Activated CD8-positive, alpha-beta T cell treated with anti-CD3 and anti-CD28 coated beads for 36 hours (primary cell): ENCODE measurements at regions not wholly inside any gene's neighbourhood (a gene's known extent, or its start where the extent isn't known, plus 50 kb on each side); places are given as distances from the start of the nearest gene placed in this dataset.

ENCODE experiments used
- ATAC-seq: fragments of 200-7000 bp; cut with Tn5 transposase; one replicate; pipeline ENCODE4 v1.10.0; 2021; ENCODE audit warnings: mild to moderate bottlenecking, moderate library complexity
- CTCF ChIA-PET: fragments of 350-600 bp; sonication (Branson Sonifier 250); formaldehyde crosslinking; loops from one replicate; lab custom pipeline; 2021; ENCODE audit warnings: antibody characterized with exemption; lab: Charles Lee
- POLR2A ChIA-PET: fragments of 350-600 bp; sonication (Branson Sonifier 250); formaldehyde crosslinking; loops from one replicate; lab custom pipeline; 2021; ENCODE audit warnings: antibody characterized with exemption; lab: Charles Lee
- DNase-seq: peaks from one replicate; pipeline ENCODE4 v3.0.0-alpha.2; 2020
- H3K27ac Mint-ChIP-seq: one replicate; pipeline ENCODE4 v1.8.0; 2021; ENCODE audit warnings: mild to moderate bottlenecking, mixed read lengths
- H3K27me3 Mint-ChIP-seq: one replicate; pipeline ENCODE4 v1.8.0; 2021; ENCODE audit warnings: mixed read lengths
- H3K36me3 Mint-ChIP-seq: one replicate; pipeline ENCODE4 v1.8.0; 2021; ENCODE audit warnings: low read depth, mixed read lengths
- H3K4me1 Mint-ChIP-seq: one replicate; pipeline ENCODE4 v1.8.0; 2021; ENCODE audit warnings: low read depth, mixed read lengths
- H3K4me3 Mint-ChIP-seq: one replicate; pipeline ENCODE4 v1.8.0; 2021; ENCODE audit warnings: mild to moderate bottlenecking, moderate library complexity, mixed read lengths
- H3K9me3 Mint-ChIP-seq: one replicate; pipeline ENCODE4 v1.8.0; 2021; ENCODE audit warnings: mixed read lengths
- intact Hi-C: fragments of 100-400 bp; cut with micrococcal nuclease; formaldehyde crosslinking; loops from one replicate; pipeline ENCODE4 v1.10.0; 2022
- TF ChIP-seq, protein P1 (sequence below): fragments of 200-600 bp; IDR thresholded peaks from one replicate; pipeline ENCODE4 v1.8.0; 2022; ENCODE audit warnings: antibody characterized with exemption, mild to moderate bottlenecking

DNA sequence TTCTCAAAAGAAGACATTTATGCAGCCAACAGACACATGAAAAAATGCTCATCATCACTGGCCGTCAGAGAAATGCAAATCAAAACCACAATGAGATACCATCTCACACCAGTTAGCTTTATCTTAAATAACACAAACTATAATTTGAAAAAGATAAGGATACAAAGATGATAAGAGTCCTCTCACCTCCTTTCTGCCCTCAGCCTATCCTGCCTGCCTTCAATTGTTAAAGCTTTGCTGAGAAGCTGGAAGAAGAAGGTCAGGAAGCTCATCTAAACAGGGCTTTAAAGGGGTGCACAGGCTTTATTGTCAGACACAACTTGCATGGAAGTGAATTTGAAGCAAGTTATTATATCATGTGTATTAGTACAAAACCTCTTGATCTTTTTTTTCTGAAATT, 676.3 kb upstream of the GOT2 start:
- ChIA-PET CTCF (no interaction called here), POLR2A (no interaction called here)
- H3K27me3 Mint-ChIP-seq = no peaks in the 10 kb centered on the region
- H3K36me3 Mint-ChIP-seq = no peaks in the 10 kb centered on the region
- H3K9me3 Mint-ChIP-seq = peaks cover 1% of the 10 kb centered on the region
- no peak overlapping the region for H3K4me3 Mint-ChIP-seq
- TF ChIP-seq, protein P1, sequence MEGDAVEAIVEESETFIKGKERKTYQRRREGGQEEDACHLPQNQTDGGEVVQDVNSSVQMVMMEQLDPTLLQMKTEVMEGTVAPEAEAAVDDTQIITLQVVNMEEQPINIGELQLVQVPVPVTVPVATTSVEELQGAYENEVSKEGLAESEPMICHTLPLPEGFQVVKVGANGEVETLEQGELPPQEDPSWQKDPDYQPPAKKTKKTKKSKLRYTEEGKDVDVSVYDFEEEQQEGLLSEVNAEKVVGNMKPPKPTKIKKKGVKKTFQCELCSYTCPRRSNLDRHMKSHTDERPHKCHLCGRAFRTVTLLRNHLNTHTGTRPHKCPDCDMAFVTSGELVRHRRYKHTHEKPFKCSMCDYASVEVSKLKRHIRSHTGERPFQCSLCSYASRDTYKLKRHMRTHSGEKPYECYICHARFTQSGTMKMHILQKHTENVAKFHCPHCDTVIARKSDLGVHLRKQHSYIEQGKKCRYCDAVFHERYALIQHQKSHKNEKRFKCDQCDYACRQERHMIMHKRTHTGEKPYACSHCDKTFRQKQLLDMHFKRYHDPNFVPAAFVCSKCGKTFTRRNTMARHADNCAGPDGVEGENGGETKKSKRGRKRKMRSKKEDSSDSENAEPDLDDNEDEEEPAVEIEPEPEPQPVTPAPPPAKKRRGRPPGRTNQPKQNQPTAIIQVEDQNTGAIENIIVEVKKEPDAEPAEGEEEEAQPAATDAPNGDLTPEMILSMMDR = no peak
- DNase-seq = no peak
- no peak overlapping the region for H3K27ac Mint-ChIP-seq
- intact Hi-C loops = no loop called here
- no peaks in the 10 kb centered on the region for H3K4me1 Mint-ChIP-seq
- ATAC-seq = no peak

DNA sequence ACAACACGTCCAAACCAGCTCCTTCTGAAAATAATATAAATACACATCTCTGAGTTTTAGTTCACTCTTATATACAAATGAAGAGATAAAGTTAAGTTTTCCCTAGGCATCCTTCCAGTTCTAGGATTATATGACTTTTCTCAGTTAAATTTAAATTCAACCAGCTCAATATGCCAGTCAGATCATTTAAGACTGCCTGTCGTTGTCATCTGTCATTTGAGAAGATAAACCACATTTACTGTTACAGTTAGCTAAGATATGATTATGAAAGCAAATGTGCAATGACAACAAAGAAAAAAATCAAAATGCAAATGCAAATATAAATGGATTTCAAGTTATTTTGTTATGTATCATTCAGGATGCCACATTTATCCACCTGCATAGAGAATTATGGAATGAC, 671.7 kb upstream of the GOT2 start:
- H3K27ac Mint-ChIP-seq = no peak overlapping the region

DNA sequence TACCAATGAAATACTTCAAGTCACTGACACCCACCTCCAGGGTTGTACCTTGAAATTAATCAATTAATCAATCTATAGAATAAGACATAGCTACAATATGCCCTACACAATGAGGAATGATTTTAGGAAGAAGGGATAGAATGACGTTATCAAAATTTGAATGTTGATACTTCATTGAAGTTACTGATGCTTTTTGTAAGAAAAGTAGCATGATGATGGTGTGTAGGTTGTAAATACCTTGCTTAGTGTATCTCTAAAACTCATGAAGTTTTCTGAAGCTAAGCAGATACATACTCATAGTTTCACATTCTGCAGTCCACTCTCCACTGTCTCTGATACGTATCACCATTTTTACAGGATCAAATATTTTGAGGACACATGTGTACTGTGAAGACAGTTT, 670.4 kb upstream of the GOT2 start:
- no peak overlapping the region for H3K27ac Mint-ChIP-seq
- intact Hi-C loops = no loop called here
- no peak for DNase-seq
- H3K27me3 Mint-ChIP-seq = no peaks in the 10 kb centered on the region
- ChIA-PET CTCF (no interaction called here), POLR2A (no interaction called here)
- ATAC-seq = no peak
- H3K4me1 Mint-ChIP-seq = no peaks in the 10 kb centered on the region
- H3K4me3 Mint-ChIP-seq = no peak overlapping the region
- TF ChIP-seq, protein P1 = no peak
- no peaks in the 10 kb centered on the region for H3K36me3 Mint-ChIP-seq
- H3K9me3 Mint-ChIP-seq = peaks cover 1% of the 10 kb centered on the region

More for the DNA sequence above, 671.7 kb upstream of the GOT2 start:
- intact Hi-C loops = no loop called here
- ATAC-seq = no peak
- no peak overlapping the region for H3K4me3 Mint-ChIP-seq
- H3K36me3 Mint-ChIP-seq = no peaks in the 10 kb centered on the region
- DNase-seq = no peak
- peaks cover 1% of the 10 kb centered on the region for H3K9me3 Mint-ChIP-seq
- no peaks in the 10 kb centered on the region for H3K4me1 Mint-ChIP-seq
- ChIA-PET POLR2A (no interaction called here), CTCF (no interaction called here)
- TF ChIP-seq, protein P1 = no peak
- no peaks in the 10 kb centered on the region for H3K27me3 Mint-ChIP-seq

DNA sequence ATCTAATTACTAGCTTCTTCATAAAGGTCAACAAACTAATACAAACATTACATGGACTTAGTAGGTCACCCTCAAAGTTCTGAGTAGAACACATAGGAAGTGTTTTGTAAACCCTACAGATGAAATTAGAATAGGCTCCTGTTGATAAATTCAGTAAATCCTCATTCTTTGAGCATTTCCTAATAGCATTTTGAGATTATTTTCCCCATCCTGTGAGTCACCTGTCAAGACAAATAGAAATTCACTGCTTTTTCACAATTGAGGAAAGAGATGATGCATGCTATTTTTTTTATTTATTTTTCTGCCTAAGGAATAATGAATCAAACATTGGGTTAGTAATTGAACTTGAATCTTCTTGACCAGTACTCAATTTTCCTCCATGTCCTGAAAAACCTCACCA, 666.7 kb upstream of the GOT2 start:
- no peak for DNase-seq
- POLR2A ChIA-PET = no interaction called here
- Mint-ChIP-seq H3K27ac (no peak overlapping the region), H3K4me3 (no peak overlapping the region), H3K36me3 (no peaks in the 10 kb centered on the region), H3K27me3 (no peaks in the 10 kb centered on the region), H3K9me3 (no peaks in the 10 kb centered on the region), H3K4me1 (no peaks in the 10 kb centered on the region)
- CTCF ChIA-PET = no interaction called here
- intact Hi-C loops = no loop called here
- ATAC-seq = no peak
- TF ChIP-seq, protein P1 = no peak

DNA sequence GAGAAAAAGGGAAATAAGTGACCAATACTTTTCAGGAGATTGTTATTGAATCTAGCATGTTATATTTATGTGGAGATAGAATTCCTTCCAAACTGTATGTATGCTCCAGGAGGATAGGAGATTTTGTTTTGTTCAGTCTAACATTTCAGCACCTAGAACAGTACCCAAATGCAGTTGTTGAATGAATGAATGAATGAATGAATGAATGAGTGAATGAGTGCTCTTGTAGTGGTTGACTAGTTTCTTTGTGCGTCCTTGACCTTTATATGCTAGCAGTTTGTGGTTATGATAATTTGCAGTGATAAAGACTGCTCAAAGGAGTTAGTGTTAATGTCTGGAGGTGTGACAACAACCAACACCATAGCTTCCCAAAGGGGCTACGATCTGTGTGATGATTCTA, 663.5 kb upstream of the GOT2 start:
- intact Hi-C loops = no loop called here
- DNase-seq = no peak
- H3K4me3 Mint-ChIP-seq = no peak overlapping the region
- H3K4me1 Mint-ChIP-seq = no peaks in the 10 kb centered on the region
- ATAC-seq = no peak
- H3K9me3 Mint-ChIP-seq = no peaks in the 10 kb centered on the region
- TF ChIP-seq, protein P1 = no peak
- no peaks in the 10 kb centered on the region for H3K27me3 Mint-ChIP-seq
- ChIA-PET POLR2A (no interaction called here), CTCF (no interaction called here)
- no peak overlapping the region for H3K27ac Mint-ChIP-seq
- H3K36me3 Mint-ChIP-seq = no peaks in the 10 kb centered on the region
